WTC11 (cell line): ENCODE measurements at regions not wholly inside any gene's neighbourhood (a gene's known extent, or its start where the extent isn't known, plus 50 kb on each side); places are given as distances from the start of the nearest gene placed in this dataset.

Experiments used
- ATAC-seq: fragments of 200-7000 bp; cut with Tn5 transposase; 2 replicates; pipeline ENCODE4 v1.10.0; 2021; ENCODE audit warnings: mild to moderate bottlenecking, moderate library complexity
- CTCF ChIA-PET: fragments of 300-600 bp; sonication (Branson Sonifier 250); formaldehyde crosslinking; loops from one replicate; lab custom pipeline; 2021; ENCODE audit warnings: antibody characterized with exemption; lab: Charles Lee
- POLR2A ChIA-PET: fragments of 350-600 bp; sonication (Branson Sonifier 250); formaldehyde crosslinking; loops from one replicate; lab custom pipeline; 2021; ENCODE audit warnings: antibody characterized with exemption; lab: Charles Lee
- DNase-seq: peaks from one replicate; pipeline ENCODE4 v3.0.0; 2021; ENCODE audit warnings: low spot score
- H3K27ac Mint-ChIP-seq: 2 replicates; pipeline ENCODE4 v1.8.0; 2021; ENCODE audit warnings: mixed read lengths
- H3K27me3 Mint-ChIP-seq: 2 replicates; pipeline ENCODE4 v1.8.0; 2021; ENCODE audit warnings: low read depth, mild to moderate bottlenecking, moderate library complexity, mixed read lengths
- H3K36me3 Mint-ChIP-seq: 2 replicates; pipeline ENCODE4 v1.8.0; 2021; ENCODE audit warnings: mixed read lengths
- H3K4me1 Mint-ChIP-seq: 2 replicates; pipeline ENCODE4 v1.8.0; 2022; ENCODE audit warnings: mixed read lengths
- H3K4me3 Mint-ChIP-seq: 2 replicates; pipeline ENCODE4 v1.8.0; 2021; ENCODE audit warnings: mild to moderate bottlenecking, moderate library complexity, mixed read lengths
- H3K9me3 Mint-ChIP-seq: 2 replicates; pipeline ENCODE4 v1.8.0; 2021; ENCODE audit warnings: mixed read lengths
- ATF3 ChIP-seq: sonication (generic); formaldehyde crosslinking; conservative IDR thresholded peaks from 2 replicates; pipeline ENCODE4 v1.8.1; 2022; ENCODE audit warnings: mild to moderate bottlenecking, missing genetic modification reagents
- CREB1 ChIP-seq: sonication (generic); formaldehyde crosslinking; IDR thresholded peaks from 2 replicates; pipeline ENCODE4 v1.8.0; 2023; ENCODE audit warnings: mild to moderate bottlenecking, missing genetic modification reagents
- CREM ChIP-seq: sonication (generic); formaldehyde crosslinking; IDR thresholded peaks from 2 replicates; pipeline ENCODE4 v1.8.1; 2022; ENCODE audit warnings: mild to moderate bottlenecking, missing genetic modification reagents, moderate library complexity
- CTCF ChIP-seq: fragments of 200-600 bp; IDR thresholded peaks from 2 replicates; pipeline ENCODE4 v1.8.0; 2022; ENCODE audit warnings: antibody characterized with exemption
- E2F1 ChIP-seq: sonication (generic); formaldehyde crosslinking; IDR thresholded peaks from 2 replicates; pipeline ENCODE4 v1.8.0; 2022; ENCODE audit warnings: mild to moderate bottlenecking, missing genetic modification reagents
- EMX1 ChIP-seq: fragments of 250-450 bp; sonication (Bioruptor Pico); IDR thresholded peaks from 2 replicates; pipeline ENCODE4 v1.8.0; 2021; ENCODE audit warnings: mild to moderate bottlenecking
- FOXP1 ChIP-seq: sonication (generic); formaldehyde crosslinking; IDR thresholded peaks from 2 replicates; pipeline ENCODE4 v1.8.0; 2022; ENCODE audit warnings: missing genetic modification reagents, mild to moderate bottlenecking, moderate library complexity, borderline replicate concordance
- GTF2I ChIP-seq: fragments of 250-450 bp; sonication (Bioruptor Pico); conservative IDR thresholded peaks from 2 replicates; pipeline ENCODE4 v1.4.0; 2021; ENCODE audit warnings: mild to moderate bottlenecking
- NFYB ChIP-seq: sonication (generic); formaldehyde crosslinking; conservative IDR thresholded peaks from 2 replicates; pipeline ENCODE4 v1.8.0; 2022; ENCODE audit warnings: low read depth, missing genetic modification reagents
- PRDM15 ChIP-seq: sonication (generic); formaldehyde crosslinking; IDR thresholded peaks from 2 replicates; pipeline ENCODE4 v1.8.0; 2022; ENCODE audit warnings: missing genetic modification reagents
- PREB ChIP-seq: sonication (generic); formaldehyde crosslinking; IDR thresholded peaks from 2 replicates; pipeline ENCODE4 v1.8.1; 2022; ENCODE audit warnings: mild to moderate bottlenecking, missing genetic modification reagents, moderate library complexity, borderline replicate concordance
- SMAD4 ChIP-seq: sonication (generic); formaldehyde crosslinking; IDR thresholded peaks from 2 replicates; pipeline ENCODE4 v1.8.0; 2022; ENCODE audit warnings: mild to moderate bottlenecking, missing genetic modification reagents
- SP1 ChIP-seq: sonication (generic); formaldehyde crosslinking; conservative IDR thresholded peaks from 2 replicates; pipeline ENCODE4 v1.8.1; 2022; ENCODE audit warnings: missing genetic modification reagents
- STAT6 ChIP-seq: sonication (generic); formaldehyde crosslinking; conservative IDR thresholded peaks from 2 replicates; pipeline ENCODE4 v1.8.1; 2023; ENCODE audit warnings: mild to moderate bottlenecking, low read depth, missing genetic modification reagents, moderate library complexity
- TP53 ChIP-seq: sonication (generic); formaldehyde crosslinking; IDR thresholded peaks from 2 replicates; pipeline ENCODE4 v1.8.1; 2023; ENCODE audit warnings: mild to moderate bottlenecking, missing genetic modification reagents
- USF2 ChIP-seq: sonication (generic); formaldehyde crosslinking; IDR thresholded peaks from 2 replicates; pipeline ENCODE4 v1.8.1; 2023; ENCODE audit warnings: mild to moderate bottlenecking, missing genetic modification reagents, moderate library complexity
- ZNF416 ChIP-seq: fragments of 250-450 bp; sonication (Bioruptor Pico); IDR thresholded peaks from 2 replicates; pipeline ENCODE4 v1.9.0; 2021; ENCODE audit warnings: mild to moderate bottlenecking, inconsistent platforms
- ZNF512 ChIP-seq: sonication (generic); formaldehyde crosslinking; IDR thresholded peaks from 2 replicates; pipeline ENCODE4 v1.8.1; 2022; ENCODE audit warnings: missing genetic modification reagents, borderline replicate concordance

GRCh38 chr3:18843188-18843587, 305.1 kb upstream of the KCNH8 start (continued):
- no peak for TF ChIP-seq E2F1 (CRISPR knock-in tag)
- no peak for TF ChIP-seq PREB (CRISPR knock-in tag)
- no peak for TF ChIP-seq NFYB (CRISPR knock-in tag)
- TF ChIP-seq CTCF, result no peak
- TF ChIP-seq STAT6 (CRISPR knock-in tag), result no peak
- TF ChIP-seq, all 79 proteins: peak for 0

- ChIA-PET CTCF (no interaction called here), POLR2A (interaction anchor here (0.6 kb wide), 1 partner anchor 149 kb away, joined by 3 read pairs; no protein-coding TSS in a partner anchor)
- no peak for DNase-seq
- no peaks in the 10 kb centered on the region for H3K9me3 Mint-ChIP-seq
- peaks cover 39% of the 10 kb centered on the region for H3K4me1 Mint-ChIP-seq
- H3K27me3 Mint-ChIP-seq, result no peaks in the 10 kb centered on the region
- H3K4me3 Mint-ChIP-seq, result no peak overlapping the region
- H3K36me3 Mint-ChIP-seq, result no peaks in the 10 kb centered on the region
- no peak overlapping the region for H3K27ac Mint-ChIP-seq
- ATAC-seq, result no peak
- TF ChIP-seq CREM (CRISPR knock-in tag) (no peak), FOXP1 (no peak), ATF3 (CRISPR knock-in tag) (no peak), EMX1 (no peak), ZNF416 (no peak), SP1 (no peak), TP53 (no peak), ZNF512 (CRISPR knock-in tag) (no peak), GTF2I (CRISPR knock-in tag) (no peak), CREB1 (CRISPR knock-in tag) (no peak), SMAD4 (CRISPR knock-in tag) (no peak), USF2 (CRISPR knock-in tag) (no peak), PRDM15 (CRISPR knock-in tag) (no peak)
These were observed 306.6 kb upstream of the KCNH8 start for GRCh38 chr3:18841422-18842343.
